HS-5 (cell line): ENCODE measurements at regions not wholly inside any gene's neighbourhood (a gene's known extent, or its start where the extent isn't known, plus 50 kb on each side); places are given as distances from the start of the nearest gene placed in this dataset.

Experiments
- DNase-seq: peaks from one replicate; pipeline ENCODE4 v3.0.0-alpha.2; 2012; ENCODE audit warnings: low read depth

DNA sequence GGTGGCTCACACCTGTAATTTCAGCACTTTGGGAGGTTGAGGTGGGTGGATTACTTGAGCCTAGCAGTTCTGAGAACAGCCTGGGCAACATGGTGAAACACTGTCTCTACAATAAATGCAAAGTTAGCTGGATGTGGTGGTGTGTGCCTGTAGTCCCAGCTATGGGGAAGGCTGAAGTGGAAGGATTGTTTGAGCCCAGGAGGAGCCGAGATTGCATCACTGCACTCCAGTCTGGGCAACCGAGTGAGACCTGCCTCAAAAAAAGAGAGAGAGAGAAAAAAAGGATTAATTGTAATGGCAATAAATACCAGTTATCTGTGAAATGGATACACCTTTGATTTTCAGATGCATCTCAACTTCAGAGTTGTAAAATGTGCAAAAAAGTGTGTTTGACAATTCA, 58.8 kb downstream of the SPRY1 start:
- DNase-seq = no peak

DNA sequence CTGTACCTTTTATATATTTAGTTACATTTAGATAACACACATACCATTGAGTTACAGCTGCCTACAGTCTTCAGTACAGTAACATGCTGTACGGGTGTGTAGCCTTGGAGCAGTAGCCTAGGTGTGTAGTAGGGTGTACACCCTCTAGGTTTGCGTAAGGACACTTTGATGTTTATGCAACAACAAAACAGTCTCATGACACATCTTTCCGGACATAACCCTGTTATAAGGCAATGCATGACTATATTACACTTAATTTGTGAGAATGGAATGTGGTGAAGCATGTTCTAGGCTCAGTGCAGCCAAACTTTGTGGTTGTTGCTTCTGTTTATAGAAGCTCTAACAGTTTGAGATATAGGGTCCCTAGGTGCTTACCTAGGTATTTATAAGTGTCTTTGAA, 65.4 kb downstream of the SPRY1 start:
- no peak for DNase-seq

DNA sequence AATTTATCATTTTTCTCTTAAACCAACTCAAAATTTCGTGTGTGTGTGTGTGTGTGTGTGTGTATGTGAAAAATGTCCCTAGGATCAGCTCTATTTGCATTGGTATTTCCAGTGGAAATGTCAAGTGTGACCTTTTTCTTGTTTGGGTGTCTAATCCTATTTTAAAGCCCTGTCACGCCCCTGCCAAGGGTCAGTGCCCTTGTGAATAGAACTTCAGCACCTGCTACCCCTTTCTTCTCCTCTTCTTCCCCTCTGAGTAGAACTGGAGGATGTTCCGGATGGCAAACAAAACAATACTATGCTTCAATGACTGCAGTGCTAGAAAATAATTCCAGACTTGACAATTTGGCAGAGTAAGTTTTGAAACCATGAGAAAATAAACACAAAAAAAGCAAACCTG, 67.3 kb downstream of the SPRY1 start:
- DNase-seq = no peak

DNA sequence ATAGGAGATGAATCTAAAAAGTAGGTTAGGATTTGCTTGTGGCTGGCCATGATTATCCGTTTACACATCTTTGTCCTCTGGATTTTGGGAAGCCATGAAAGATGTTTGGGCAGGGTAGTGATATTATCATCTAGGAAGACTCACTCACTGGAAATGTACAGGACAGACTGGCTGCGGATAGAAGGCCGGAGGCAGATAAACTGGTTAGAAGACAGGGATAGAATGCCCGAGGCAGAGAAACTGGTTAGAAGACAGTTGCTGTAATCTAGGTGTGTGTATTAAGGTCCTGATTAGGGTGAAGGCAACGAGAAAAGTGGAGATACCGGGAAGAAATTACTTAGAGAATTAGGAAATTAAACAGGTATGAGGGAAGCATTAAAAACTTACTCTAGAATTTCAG, 68.8 kb downstream of the SPRY1 start:
- no peak for DNase-seq

DNA sequence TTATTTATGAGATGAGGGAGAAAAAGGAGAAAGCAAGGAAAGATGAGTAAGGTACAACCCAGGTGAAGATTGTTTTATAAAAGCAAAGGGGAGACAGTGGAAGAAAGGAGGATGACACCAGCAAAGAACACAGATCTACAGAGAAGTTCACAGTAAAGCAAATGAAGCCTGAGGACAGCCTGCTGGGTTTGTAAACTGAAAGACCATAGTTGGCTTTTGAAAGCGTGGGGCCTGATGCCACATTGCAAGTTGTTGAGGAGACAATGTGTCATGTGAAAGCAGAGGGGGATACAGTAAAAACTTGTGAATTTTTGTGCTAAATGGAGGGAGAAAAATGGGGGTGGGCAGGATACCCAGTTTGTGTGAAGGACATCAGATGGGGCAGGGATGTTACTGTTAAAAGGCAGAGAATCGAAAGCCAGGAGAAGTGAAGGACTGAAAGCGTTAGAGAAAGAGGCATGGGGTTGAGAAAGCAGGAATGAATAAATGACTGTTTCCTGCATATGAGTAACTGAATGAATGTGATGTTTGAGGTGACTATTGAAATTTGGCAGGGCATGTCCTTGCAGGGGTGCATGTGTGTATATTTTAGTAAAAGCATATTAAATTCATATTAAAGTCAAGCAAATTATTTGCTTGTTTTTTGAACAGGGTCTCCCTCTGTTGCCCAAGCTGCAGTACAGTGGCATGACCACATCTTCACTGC, 69.6 kb downstream of the SPRY1 start:
- no peak for DNase-seq

DNA sequence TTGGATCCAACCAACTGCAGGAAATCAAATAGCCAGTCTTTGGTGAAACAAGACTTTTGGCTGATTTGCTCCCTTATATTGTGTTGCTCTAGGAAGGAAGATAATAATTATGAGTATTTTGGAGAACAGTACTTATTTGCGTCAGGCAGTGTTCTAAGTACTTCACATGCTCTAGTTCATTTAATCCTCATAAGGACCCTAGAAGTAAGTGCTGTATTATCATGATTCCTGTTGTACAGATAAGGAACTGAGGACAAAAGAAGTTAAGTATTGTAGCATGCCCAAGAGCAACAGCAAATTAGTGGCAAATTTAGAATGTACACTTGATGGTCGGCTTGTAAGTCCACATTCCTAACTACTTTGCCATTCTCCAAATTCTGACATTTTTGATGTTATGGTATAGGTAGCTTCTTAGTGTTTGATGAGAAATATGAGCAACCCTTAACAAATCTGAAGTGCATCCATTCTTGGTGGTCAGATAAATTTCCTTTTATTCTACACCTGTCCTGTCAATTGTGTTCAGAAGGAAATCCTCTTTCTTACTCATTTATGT, 72.0 kb downstream of the SPRY1 start:
- DNase-seq = no peak

DNA sequence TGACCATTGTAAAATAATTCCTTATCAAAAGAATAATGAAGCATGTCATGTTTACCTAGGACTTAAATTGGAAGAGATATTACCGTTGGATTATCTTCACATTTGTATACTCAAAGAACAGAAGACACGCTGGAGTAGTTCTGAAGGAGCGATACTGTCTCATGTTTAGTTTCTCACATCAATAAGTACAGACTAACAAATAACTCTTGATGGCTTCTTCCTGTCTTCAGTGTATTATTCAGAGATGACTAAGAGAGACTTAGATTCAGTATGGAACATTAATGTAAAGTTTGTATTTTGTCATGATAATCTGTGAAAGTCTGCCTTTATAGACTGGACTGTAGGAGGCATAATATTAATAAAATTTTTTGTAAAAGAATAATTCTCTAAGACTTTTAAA, 72.7 kb downstream of the SPRY1 start:
- DNase-seq = no peak

DNA sequence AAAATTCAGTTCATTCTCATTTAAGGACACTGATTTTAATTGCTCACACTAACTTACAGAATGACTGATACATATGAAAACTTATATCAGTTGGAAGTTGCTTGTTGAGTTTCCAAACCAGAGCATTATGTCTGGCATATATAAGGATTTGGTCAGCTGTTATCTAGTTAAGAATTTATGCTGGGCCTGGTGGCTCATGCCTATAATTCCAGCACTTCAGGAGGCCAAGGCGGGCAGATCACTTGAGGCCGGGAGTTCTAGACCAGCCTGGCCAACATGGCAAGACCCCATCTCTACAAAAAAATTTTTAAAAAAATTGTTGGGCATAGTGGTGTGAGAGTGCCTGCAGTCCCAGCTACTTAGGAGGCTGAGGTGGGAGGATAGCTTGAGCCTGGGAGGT, 73.1 kb downstream of the SPRY1 start:
- no peak for DNase-seq

DNA sequence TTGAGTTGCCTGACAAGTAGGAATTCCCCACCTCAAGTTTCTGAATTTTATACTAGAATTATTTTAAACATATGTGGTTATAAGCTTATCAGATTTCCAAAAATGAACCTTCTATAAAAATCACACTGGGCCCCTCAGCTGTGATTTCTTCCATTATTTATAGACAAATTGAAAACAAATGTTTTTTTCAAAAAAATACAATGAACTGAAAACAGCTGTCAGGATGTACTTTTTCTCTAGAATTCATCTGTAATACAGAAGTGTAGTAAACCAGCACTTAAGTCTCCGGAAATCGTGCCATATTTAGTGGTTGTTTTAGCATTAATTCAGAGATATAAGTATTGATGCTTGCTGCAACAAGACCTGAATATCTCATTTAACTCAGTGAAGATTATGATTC, 74.0 kb downstream of the SPRY1 start:
- no peak for DNase-seq

DNA sequence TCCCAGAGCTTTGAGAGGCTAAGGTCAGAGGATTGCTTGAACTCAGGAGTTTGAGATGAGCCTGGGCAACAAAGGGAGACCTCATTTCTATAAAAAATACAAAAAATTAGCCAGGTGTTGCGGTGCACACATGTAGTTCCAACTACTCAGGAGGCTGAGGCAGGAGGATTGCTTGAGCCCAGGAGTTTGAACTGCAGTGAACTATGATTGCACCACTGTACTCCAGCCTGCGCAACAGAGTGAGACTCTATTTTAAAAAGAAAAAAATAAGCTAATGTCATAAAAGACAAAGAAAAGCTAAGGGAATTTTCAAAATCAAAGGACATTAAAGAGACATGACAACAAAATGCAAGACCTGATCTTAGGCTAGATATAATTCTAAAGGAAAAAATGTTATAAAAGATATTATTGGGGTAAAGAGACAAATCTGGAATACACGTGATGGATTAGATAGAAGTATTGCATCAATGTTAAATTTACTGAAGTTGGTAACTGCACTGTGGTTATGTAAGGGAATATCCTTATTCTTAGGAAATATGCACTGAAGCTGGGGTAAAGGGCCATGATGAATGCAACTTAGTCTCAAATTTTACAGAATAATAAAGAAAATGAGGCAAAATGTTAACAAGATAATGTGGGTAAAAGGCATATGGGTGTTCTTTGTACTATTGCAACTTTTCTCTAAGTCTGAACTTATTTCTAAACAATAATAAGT, 75.2 kb downstream of the SPRY1 start:
- DNase-seq = no peak

DNA sequence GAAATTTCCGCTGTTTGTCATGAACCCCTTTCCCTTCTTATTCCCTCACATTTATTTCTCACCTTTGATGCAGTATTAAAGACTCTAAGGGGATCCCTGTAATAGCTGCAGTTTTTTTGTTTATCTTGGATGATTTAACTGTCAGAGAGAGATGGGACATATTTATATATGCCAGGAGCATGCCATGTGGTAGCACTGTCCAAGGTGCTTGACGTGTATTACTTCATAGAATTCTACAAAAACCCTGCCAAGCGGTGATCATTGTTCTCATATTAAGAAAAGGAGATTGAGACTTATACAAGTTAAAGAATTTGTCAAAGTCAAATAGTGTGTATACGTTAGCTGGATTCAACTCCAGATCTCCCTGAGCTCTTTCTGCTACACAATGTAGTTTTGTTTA, 78.2 kb downstream of the SPRY1 start:
- DNase-seq = no peak

DNA sequence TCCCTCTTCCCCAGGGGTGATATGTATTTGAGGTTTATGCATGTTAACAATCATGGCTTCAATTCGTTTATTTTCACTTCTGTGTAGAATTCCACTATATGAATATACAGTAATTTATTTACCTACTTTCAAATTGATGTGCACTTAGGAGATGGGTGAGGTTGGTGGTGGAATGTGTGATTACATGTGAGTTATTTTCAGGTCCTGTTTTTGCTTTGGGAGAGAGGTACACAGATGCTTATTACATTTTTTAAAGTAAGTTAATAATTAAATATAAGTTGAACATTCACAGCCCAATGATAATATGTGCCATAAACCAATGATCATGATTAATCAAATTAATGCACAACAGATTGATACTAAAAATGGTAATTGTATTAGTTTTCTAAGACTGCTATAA, 79.5 kb downstream of the SPRY1 start:
- DNase-seq = no peak

DNA sequence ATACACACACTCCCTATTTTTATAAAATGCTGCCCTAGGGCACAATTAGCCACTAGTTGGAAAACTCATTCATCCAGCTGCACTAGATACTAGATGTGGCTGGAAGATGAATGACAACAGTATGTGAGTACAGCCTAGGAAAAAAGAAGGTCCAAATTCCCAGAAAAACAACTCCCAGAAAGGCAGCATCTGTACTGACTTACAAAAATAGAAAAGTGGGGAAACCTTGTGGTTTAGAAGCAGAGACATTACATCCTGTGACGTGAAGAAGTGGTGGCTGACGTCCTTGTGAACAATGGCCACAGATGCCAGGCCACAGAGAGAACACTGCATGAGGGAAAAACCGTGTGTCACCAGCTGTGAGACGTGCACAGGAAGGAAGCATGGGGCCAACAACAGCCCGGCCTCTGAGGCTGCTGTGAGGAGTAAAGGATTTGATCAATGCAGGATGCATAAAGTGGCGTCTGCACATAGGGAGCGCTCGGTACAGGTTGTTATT, 81.2 kb downstream of the SPRY1 start:
- DNase-seq = no peak

DNA sequence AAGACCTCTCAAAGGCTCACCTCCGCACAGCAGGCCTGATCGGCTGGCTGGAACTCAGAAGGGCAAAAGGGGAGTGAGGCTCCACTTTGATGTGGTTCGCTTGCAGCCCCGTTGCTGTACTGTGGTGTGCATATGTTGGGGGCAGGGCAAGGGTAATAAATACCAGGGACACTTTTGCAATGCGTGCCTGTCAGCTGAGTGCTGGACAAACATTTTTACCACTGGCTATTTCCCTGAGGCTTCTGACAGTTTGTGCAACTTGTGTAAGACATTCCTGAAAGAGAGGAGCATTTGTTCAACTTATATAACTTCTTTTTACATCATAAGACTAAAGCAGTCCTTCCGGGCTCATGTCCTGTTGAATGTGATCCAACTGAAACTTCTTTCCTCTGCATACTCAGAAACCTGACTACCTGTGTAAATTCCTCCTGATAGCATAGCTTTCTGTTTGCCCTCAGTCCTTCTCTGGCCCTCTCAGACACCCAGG, 82.3 kb downstream of the SPRY1 start:
- no peak for DNase-seq

DNA sequence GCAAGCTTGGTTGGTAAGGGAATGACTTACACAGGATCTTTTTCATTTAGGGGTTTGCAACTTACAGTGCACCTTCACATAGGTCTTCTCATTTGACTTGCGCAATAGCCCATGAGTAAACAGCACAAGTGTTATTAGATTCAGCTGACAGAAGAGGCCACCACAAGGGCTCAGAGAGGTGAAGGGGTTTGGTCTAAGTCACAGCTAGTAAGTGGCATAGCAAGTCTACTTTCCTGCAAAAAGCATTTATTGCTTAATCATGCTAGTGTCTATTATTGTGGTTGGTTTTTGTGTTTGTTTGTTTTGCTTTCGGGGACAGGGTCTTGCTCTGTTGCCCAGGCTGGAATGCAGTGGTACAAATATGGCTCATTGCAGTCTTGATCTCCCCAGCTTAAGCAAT, 83.3 kb downstream of the SPRY1 start:
- DNase-seq = no peak

DNA sequence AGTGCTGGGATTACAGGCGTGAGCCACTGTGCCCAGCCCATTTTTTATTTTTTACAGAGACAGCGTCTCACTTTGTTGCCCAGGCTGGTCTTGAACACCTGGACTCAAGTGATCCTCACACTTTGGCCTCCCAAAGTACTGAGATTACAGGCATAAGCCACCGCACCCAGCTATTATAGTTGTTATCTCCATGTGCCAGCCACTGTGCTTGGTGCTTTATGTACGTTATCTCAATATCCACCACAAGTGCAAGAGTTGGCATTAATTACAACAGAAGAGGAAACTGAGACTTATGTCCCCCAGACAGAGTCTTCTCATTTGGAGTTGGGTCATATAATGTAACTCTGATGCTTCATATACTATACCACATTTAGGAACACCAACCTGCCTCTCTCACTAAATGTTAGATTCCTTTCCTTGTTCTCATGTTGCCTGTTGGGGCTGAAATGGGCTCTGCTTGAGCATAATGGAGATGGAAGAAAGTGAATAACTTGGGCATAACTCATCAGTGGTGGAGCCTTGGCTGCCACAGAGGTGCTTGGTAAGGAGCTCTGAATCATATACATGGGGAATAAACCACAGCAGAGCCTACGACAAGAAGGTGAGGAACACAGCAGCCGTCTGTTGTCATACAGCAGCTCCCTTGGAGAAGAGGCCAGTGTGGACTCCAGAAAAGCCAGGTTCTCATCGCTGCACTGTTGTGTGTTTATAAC, 84.3 kb downstream of the SPRY1 start:
- peak; percentile 36 for DNase-seq

DNA sequence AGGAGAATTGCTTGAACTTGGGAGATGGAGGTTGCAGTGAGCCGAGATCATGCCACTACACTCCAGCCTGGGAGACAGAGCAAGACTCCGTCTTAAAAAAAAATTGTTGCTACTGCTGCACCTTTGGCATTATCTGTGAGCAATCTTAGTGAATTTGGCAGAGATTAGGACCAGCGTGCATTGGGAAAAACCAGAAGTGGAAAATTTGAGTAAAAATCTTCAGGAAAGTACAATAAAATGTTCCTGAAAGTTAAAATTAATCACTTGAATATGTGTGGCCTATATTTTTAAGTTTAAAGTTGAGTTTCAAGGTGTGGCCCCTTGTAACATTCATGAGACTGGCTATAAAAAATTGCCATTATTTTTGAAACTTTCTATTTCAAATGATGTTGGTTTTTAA, 85.1 kb downstream of the SPRY1 start:
- DNase-seq = no peak

DNA sequence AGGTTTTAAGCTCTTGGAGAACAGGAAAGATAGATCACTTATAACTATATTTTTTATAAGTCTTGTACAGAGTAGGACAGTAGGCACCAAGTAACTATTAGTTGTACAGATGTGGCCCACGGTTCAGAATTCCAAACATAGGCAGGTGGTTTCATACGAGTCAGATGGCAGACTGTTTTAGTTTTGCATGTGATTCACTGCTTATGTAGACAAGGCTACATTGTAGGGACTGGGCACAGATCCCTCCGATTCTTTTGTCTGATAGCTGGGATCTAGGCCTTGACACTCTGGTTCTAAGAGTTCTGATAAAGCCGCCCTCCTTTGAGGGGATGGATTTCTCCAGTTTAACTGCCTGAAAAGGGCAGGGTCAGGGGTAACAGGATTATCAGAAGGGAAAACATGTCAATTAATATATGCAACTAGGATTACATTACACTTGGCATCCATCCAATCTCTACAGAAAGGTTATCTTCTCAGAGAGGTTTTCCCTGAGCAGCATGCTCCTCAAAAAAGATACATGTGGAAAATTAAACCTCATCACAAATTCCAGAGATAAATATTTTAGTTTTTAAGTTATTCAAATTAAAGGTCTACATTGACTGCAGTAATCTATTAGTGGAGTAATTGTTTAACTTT, 87.8 kb downstream of the SPRY1 start:
- no peak for DNase-seq

DNA sequence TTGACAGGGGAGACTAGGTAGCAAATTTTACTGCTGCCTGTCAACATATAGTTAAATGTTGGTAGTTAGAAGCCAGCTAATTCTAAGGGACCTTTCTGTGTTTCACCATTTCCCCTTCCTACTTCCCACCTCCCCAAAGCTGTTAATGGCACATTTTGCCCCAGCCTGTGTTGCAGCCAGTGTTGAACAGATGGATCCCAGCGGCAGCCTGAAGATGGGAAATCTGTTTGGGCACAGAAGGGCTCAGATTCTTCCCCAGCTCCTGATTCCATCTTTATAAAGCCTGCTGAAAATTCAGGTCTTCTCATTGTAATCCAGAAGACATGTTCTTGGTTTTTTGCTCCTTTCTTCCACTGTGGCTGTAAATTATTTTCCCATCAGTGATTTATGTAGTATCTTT, 89.0 kb downstream of the SPRY1 start:
- DNase-seq = no peak

DNA sequence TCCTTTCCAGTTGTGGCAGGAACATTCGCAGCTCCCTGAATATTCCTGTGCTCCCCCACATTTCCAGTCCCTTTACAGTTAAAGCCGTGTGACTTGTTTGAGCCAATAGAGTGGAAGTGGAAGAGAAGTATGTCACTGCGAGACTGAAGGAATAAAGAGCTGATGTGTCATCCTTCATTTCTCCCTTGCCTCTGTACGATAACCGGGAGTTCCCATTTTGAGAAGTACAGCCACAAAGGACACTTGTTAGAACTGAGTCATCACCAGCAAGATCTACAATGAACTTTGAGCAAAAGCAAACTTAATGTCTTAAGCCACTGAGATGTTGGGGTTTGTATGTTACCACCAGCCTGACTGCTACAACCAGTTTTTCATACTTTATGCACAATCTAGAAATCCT, 92.3 kb downstream of the SPRY1 start:
- DNase-seq = peak; percentile 13

DNA sequence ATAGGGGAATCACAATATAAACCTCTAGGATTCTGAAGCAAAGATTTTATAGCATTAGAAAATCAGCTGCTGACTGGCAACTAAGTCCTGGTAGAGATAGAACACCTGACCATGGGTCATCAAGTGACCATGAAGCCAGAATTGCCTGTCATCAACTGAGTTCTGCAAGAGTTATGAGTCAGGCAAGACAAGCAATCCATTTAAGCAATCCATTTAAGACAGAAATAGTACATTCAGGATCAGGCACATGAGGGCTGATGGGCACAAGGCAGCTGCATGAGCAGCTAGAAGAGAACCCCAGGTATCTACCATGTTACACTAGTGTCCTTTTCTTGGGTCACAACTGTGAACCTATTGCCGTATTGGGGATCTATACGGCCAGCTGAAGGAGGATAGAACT, 98.9 kb downstream of the SPRY1 start:
- DNase-seq = no peak

DNA sequence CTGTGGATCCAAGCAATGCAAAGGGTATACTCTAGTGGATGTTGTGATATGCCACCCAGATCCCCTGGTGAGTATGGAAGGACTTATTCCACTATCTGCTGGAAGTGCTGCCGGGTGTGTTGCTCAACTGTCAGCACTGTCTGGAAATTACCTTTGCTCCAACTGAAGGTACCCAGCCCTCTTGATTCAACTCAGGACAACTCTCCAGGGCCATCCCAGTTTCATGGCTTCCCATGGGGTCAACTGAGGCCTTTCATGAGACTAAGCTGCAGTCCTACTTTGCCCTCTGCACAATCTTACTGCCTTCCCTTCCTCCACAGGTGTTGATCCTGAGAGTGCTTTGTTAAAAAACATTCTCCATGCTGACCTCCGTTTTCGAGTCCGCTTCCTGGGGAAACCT, 99.8 kb downstream of the SPRY1 start:
- DNase-seq = no peak
